ENCODE measurements at regions not wholly inside any gene's neighbourhood (a gene's known extent, or its start where the extent isn't known, plus 50 kb on each side); places are given as distances from the start of the nearest gene placed in this dataset.

DNA sequence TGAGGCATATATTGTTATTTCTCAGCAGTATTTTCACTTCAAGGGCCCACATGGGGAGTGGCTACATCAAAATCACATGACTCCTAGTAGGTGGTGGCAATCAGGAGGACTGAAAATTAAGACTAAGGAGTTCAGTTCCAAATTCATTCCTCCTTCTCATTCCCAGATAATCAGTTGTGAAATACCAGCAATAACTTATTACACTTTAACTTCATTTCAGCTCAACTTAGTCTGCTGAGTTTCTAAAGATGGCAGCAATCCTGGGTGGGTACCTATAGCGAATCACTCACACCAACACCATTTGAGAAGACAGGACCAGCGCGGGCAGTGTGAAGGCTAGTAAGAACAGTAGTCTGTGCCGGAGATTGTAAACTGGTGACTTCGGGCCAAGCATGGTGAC, 63.9 kb upstream of the SLC10A2 start:
- Histone ChIP-seq H3K9me3 (no peaks in the 10 kb centered on the region), H3K4me1 (ENCODE audit: control insufficient read depth in 1 of 2, insufficient read depth in 1 of 2, low read depth in 1 of 2, low read length in 1 of 2) (no peaks in the 10 kb centered on the region), H3K4me3 (ENCODE audit: low read depth in 1 of 2, low read length in 1 of 2) (no peak overlapping the region), H3K27ac (no peak overlapping the region), H3K36me3 (no peaks in the 10 kb centered on the region), H3K27me3 (no peaks in the 10 kb centered on the region)
- TF ChIP-seq CTCF (IDR thresholded peaks at IDR 0.05) = no peak

Measured in neutrophil (primary cell).